Brain microvascular endothelial cell (primary cell): ENCODE measurements at regions not wholly inside any gene's neighbourhood (a gene's known extent, or its start where the extent isn't known, plus 50 kb on each side); places are given as distances from the start of the nearest gene placed in this dataset.
A peak's percentile ranks its signal among the peaks of the same experiment; 100 is the strongest.

Source experiments
- DNase-seq: peaks from one replicate; pipeline ENCODE4 v3.0.0-alpha.2; 2020
- H3K27ac ChIP-seq: fragments of 250-450 bp; sonication (Bioruptor Pico); 2 replicates; pipeline ENCODE4 v1.5.1; 2020; ENCODE audit warnings: mild to moderate bottlenecking, moderate library complexity
- H3K27me3 ChIP-seq: fragments of 250-450 bp; sonication (Bioruptor Pico); replicated peaks from 2 replicates; pipeline ENCODE4 v1.5.1; 2020; ENCODE audit warnings: mild to moderate bottlenecking
- H3K36me3 ChIP-seq: fragments of 250-450 bp; sonication (Bioruptor Pico); replicated peaks from 2 replicates; pipeline ENCODE4 v1.5.1; 2020; ENCODE audit warnings: mild to moderate bottlenecking
- H3K4me3 ChIP-seq: 2 replicates; pipeline ENCODE4 v1.5.1; 2011; ENCODE audit warnings: low read depth, mild to moderate bottlenecking, control low read depth, low read length, moderate library complexity
- CTCF ChIP-seq: IDR thresholded peaks from 2 replicates; pipeline ENCODE4 v1.5.1; 2011; ENCODE audit warnings: low read depth, mild to moderate bottlenecking, moderate library complexity, low read length, control low read depth, inconsistent platforms; ENCODE audit errors: missing control alignments
- in situ Hi-C: cut with HindIII; loops from 2 replicates; pipeline ENCODE4 v1.10.0; 2017; ENCODE audit warnings: low sequenced_read_pairs, low pct_ligation_motif_present

GRCh38 chr2:64760128-64760527 lies 106.4 kb upstream of the SERTAD2 start:
- no peak for TF ChIP-seq CTCF
- in situ Hi-C loops, result no loop called here
- Histone ChIP-seq H3K27ac (no peak overlapping the region), H3K36me3 (no peaks in the 10 kb centered on the region), H3K27me3 (no peaks in the 10 kb centered on the region), H3K4me3 (no peak overlapping the region)
- DNase-seq, result no peak

- no peak overlapping the region for H3K27ac ChIP-seq
- TF ChIP-seq CTCF, result no peak
- no peak overlapping the region for H3K4me3 ChIP-seq
- in situ Hi-C loops, result no loop called here
- no peaks in the 10 kb centered on the region for H3K36me3 ChIP-seq
- no peaks in the 10 kb centered on the region for H3K27me3 ChIP-seq
- no peak for DNase-seq
Measured at GRCh38 chr2:64762301-64762997, 108.7 kb upstream of the SERTAD2 start.

- in situ Hi-C loops, result no loop called here
- no peak for DNase-seq
- Histone ChIP-seq H3K36me3 (no peaks in the 10 kb centered on the region), H3K27ac (no peak overlapping the region), H3K27me3 (no peaks in the 10 kb centered on the region), H3K4me3 (no peak overlapping the region)
- TF ChIP-seq CTCF, result no peak
Measured at GRCh38 chr2:64763126-64763525, 109.4 kb upstream of the SERTAD2 start.

- no peak for DNase-seq
- no peak overlapping the region for H3K27ac ChIP-seq
- in situ Hi-C loops, result no loop called here
- H3K36me3 ChIP-seq, result no peaks in the 10 kb centered on the region
- no peaks in the 10 kb centered on the region for H3K27me3 ChIP-seq
- TF ChIP-seq CTCF, result no peak
- no peak overlapping the region for H3K4me3 ChIP-seq
Measured at GRCh38 chr2:64765160-64765805, 111.6 kb upstream of the SERTAD2 start.

- no peaks in the 10 kb centered on the region for H3K27me3 ChIP-seq
- peak overlapping the region; percentile 87 for H3K27ac ChIP-seq
- in situ Hi-C loops, result no loop called here
- H3K36me3 ChIP-seq, result no peaks in the 10 kb centered on the region
- peak overlapping the region; percentile 67 for H3K4me3 ChIP-seq
- no peak for TF ChIP-seq CTCF
- DNase-seq, result no peak
Measured at GRCh38 chr2:64766841-64767669, 113.3 kb upstream of the SERTAD2 start.
